C1 segment of cervical spinal cord (tissue), 14 donors: ENCODE measurements at regions not wholly inside any gene's neighbourhood (a gene's known extent, or its start where the extent isn't known, plus 50 kb on each side); places are given as distances from the start of the nearest gene placed in this dataset.
"Not testable (repeated sequence)": the region's sequence is repeated elsewhere in the genome, so short reads cannot be mapped to it uniquely, and the experiment has no call there.

Source experiments
- DNase-seq, 14 donors: peaks; one replicate each; lab custom pipeline; 2025; lab: John Stamatoyannopoulos, UW

- no peak for DNase-seq
Measured at GRCh38 chr4:134624365-134624764, 422.8 kb upstream of the PABPC4L start.

DNA sequence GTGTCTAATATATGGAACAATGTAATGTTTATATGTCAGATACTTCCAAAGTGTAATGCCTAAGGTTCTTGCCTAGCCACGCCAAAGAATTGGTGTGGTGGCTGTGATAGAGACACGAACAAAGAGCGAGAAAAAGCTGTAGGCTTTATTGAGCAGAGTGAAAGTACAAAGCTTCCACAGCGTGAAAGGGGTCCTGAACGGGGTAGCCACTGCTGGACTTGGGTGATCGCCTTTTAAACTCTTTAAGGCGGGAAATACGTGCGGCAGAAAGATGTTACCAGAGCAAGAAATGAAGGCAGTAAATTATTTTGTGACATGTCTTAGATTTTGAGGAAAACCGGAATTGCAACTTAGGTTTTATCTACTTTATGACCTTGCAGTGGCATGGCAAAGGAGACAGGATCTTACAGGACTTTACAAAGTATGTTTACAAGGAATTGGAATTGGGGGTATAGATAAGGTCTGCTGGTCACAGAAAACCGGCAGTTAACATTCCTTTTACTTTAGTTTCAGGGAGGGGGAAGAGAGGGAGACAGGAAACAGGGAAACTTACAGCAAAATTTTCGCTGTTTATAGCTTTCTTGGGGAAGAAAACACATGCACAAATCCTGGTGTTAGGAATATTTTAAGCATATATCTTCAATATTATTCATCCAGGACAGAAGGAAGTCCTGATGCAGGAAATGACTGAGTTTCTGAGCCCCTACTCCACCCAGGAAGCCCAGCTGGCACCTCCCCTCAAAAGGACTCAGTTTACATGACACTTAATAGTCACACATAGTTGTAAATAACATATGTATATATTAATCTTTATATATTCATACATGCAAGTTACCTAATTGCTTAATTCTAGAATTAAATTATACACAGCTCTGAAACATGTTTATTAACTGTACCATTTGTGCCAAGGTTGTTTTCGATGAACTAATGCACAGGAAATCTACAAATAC lies 421.3 kb upstream of the PABPC4L start:
- not testable (repeated sequence) for DNase-seq

- no peak for DNase-seq
Measured at GRCh38 chr4:134622199-134622598, 420.6 kb upstream of the PABPC4L start.

- DNase-seq = not testable (repeated sequence)
Measured at GRCh38 chr4:134621715-134622114, 420.1 kb upstream of the PABPC4L start.

- no peak for DNase-seq
Measured at GRCh38 chr4:134610956-134611355, 409.4 kb upstream of the PABPC4L start.

DNA sequence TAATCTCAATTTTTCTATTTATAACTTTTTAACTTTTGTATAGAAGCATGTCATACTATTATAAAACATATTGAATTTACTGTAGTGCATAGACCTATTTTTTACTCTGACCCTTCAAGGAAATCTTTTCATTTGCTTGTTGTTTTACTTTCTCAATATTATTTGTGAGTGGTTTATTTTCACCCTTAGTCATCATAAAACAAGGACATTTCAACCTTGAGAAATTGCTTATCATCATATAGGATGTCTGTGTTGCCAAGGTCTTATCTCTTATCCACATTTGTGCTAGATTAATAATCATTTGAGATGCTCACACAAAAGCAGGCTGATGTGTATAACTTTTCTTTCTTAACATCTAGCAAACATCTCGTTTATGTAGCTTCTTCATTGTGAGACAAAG lies 408.6 kb upstream of the PABPC4L start:
- DNase-seq = no peak

DNA sequence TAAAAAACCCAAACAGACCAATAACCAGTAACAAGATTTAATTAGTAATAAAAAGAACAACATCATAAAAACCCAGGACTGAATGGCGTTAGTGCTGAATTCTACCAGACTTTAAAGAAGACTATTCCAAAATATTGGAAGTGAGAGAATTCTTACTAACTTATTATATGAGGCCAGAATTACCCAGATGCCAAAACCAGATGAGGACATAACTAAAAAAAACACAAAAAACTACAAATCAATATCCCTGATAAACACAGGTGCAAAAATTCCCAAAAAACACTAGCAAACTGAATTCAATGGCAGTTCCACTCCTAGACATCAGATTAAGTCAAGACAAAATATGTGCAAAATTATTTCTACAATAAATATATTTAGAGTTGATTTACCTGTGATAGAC lies 400.1 kb upstream of the PABPC4L start:
- no peak for DNase-seq

GRCh38 chr4:134591326-134591725 lies 389.7 kb upstream of the PABPC4L start:
- no peak for DNase-seq

GRCh38 chr4:134585972-134586371 lies 384.4 kb upstream of the PABPC4L start:
- no peak for DNase-seq

GRCh38 chr4:134567461-134567860 lies 365.9 kb upstream of the PABPC4L start:
- DNase-seq = no peak

DNA sequence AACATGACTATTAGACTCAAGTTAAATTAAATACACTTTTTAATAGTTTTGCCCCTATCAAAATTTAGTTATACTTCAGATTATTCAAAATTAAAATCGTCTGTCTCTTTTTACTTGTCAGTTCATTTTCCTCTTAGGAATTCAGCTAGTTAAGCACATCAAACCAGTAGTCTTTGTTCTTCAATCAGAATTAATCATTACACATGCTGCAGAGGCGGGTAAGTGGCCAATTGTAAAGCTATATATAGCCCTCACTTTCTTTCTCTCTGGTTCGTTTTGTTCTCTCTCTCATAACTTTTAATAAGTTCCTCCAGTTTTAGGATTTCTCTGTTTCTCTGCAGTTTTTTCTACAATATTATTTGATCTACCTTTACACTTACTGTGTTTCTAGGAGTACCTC lies 359.1 kb upstream of the PABPC4L start:
- no peak for DNase-seq

- DNase-seq = no peak
Measured at GRCh38 chr4:134552063-134552462, 350.5 kb upstream of the PABPC4L start.

- no peak for DNase-seq
Measured at GRCh38 chr4:134551348-134551747, 349.8 kb upstream of the PABPC4L start.

DNA sequence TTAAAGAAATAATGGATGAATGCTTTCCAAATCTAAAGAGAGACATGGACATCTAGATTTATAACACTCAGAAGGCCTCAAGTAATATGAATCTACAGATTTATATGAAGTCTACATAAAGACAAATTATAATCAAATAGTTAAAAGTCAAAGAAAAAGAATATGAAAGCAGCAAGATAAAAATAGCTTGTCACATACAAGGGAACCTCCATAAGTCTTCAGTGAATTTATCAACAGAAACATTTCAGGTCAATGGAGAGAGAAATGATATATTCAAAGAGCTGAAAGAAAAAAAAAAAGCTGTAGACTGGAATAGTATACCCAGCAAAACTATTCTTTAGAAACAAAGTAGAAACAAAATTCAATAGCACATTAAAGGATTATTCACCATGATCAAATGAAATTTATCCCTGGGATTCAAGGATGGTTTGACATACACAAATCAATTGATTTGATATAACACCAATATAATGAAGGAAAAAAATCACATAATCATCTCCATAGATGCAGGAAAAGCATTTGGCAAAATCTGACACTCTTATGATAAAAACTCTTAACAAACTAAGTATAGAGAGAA lies 346.6 kb upstream of the PABPC4L start:
- DNase-seq = no peak

GRCh38 chr4:134546279-134546678 lies 344.7 kb upstream of the PABPC4L start:
- DNase-seq = no peak

DNA sequence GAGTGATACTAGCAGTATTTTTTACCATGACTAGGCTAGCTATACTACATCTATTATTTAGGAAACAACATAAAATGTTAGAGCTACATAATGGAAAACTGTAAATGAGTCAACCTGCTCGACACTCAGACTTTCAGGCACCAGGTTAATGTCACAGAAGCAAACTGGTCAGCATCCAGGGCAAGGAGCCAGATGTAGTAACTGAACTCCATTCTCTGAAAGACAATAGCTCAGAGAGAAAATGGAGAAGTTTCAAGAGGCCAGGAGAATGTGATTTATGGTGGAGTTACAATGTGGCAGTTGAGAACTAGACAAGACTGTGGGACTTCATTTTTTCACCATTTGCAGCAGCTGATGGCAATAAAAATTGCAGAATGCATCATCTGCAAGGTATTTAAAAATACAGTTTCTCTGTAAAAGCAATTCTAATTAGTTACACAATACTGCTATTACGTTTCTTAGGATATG lies 342.7 kb upstream of the PABPC4L start:
- no peak for DNase-seq

GRCh38 chr4:134540588-134540987 lies 339.0 kb upstream of the PABPC4L start:
- no peak for DNase-seq

- DNase-seq = no peak
Measured at GRCh38 chr4:134539729-134540231, 338.2 kb upstream of the PABPC4L start.

DNA sequence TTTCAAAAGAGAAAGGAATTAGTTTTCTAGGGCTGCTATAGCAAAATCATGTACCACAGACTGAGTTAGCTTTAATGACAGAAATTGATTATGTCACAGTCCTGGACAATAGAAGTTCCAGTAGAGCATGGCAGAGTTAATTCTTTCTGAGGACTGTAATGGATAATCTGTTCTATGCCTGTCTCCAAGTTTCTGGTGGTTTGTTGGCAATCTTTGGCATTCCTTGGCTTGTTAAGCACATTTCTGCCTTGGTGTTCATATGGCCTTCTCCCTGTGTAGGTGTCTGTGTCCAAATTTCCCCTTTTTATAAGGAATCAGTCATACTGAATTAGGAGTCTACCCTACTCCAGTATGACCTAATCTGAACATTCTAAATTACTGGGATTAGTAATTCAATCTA lies 336.1 kb upstream of the PABPC4L start:
- no peak for DNase-seq

DNA sequence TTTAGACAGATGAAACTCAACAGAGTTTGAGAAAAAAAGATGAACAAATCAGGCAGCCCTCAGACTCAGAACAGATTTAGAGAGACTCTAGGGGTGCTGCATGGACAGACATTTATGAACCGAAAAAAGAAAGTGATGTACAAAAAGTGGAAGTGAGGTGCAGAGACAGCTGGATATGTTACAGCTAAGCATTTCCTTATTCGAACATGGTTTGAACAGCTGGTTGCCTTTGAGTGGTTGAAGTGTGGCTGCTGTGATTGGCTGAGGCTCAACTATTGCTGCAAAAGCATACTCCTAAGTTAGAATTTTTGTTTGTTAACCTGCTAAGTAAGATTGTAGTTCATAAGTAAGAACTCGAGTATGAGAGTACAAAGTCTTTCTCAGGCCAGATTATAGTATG lies 331.5 kb upstream of the PABPC4L start:
- DNase-seq = no peak

DNA sequence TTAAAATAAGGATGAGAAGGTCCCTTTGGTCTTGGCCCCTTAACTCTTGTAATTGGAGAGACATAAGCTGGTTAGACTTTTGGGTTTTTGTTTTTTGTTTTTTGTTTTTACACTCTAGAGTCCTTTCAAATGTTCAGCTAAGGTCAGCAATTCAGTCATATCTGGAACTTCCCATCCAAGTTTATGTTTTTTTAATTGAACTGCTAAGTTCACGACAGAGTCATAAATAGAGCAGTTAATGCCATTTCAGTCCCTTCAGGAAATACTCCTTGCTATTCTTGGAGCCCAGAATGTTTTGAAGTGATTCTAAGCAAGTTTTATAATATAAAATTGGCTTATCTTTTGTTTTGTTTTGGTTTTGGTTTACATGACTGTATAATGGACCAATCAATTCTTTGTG lies 329.4 kb upstream of the PABPC4L start:
- no peak for DNase-seq

- DNase-seq = no peak
Measured at GRCh38 chr4:134529629-134530028, 328.0 kb upstream of the PABPC4L start.
